IPS DF 19.7 (cell line): ENCODE measurements at regions not wholly inside any gene's neighbourhood (a gene's known extent, or its start where the extent isn't known, plus 50 kb on each side); places are given as distances from the start of the nearest gene placed in this dataset.
A peak's percentile ranks its signal among the peaks of the same experiment; 100 is the strongest.
"Not testable (repeated sequence)": the region's sequence is repeated elsewhere in the genome, so short reads cannot be mapped to it uniquely, and the experiment has no call there.

Experiments used
- DNase-seq: peaks from one replicate; pipeline ENCODE4 v3.0.0-alpha.2; 2013; ENCODE audit warnings: low read depth, low spot score

DNA sequence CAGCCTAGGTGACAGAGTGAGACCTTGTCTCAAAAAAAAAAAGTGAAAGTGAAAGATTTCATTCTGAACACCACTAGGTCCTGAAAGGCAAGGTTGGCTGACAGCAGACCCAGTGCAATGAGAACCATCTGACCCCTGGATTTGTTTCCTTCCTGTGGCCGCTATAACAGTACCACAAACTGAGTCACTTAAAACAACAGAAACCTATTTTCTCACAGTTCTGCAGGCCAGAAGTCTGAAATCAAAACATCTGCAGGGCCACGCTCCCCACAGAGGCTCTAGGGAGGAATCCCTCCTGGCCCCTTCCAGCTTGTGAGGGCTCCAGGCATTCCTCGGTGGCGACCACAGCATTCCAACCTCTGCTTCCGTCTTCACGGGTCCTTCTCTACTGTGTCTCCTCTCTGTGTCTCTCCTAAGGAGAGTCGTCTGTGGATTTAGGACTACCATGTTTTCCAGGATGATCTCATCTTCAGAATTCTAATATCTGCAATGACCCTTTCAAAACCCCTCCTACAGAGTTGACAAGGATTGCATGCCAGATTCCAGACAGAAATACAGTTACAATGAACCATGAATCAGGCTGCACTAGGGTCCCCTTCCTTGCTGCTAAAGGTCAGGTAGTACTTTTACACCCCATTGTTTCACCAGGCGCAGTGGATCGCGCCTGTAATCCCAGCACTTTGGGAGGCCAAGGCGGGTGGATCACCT is 78.0 kb upstream of the ADGRL1 start:
- not testable (repeated sequence) for DNase-seq

DNA sequence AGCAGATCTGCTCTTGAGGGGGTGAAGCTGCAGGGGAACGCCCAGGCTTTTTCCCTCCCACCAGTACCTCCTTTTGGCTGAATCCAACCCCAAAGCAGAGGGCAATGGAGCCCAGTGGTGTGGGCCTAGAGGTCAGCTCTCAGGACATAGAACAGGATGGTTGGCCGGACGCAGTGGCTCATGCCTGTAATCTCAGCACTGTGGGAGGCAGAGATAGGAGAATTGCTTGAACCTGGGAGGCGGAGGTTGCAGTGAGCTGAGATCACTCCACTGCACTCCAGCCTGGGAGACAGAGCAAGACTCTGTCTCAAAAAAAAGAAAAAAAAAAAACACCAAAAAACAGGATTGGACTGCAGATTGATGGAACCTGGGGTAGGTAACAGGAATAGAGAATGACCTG is 73.3 kb upstream of the ADGRL1 start:
- not testable (repeated sequence) for DNase-seq

DNA sequence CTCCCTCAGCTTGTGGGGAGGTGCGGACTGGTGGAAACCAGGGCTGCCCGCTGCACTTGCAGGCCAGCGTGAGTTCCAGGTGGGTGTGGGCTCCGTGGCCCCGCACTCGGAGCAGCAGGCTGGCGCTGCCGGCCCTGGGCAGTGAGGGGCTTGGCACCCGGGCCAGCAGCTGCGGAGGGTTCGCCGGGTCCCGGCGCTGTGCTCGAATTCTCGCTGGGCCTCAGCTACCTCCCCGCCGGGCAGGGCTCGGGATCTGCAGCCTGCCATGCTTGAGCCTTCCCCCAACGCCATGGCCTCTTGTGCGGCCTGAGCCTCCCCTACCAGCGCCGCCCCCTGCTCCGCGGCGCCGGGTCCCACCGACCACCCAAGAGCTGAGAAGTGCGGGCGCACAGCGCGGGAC is 71.6 kb upstream of the ADGRL1 start:
- DNase-seq: no peak

DNA sequence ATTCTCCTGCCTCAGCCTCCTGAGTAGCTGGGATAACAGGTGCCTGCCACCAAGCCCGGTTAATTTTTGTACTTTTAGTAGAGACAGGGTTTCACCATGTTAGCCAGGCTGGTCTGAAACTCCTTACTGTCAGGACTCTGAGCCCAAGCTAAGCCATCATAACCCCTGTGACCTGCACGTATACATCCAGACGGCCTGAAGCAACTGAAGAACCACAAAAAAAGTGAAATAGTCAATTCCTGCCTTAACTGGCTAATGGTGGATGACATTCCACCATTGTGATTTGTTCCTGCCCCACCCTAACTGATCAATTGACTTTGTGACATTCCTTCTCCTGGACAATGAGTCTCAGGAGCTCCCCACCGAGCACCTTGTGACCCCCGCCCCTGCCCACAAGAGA is 69.9 kb upstream of the ADGRL1 start:
- DNase-seq: not testable (repeated sequence)

DNA sequence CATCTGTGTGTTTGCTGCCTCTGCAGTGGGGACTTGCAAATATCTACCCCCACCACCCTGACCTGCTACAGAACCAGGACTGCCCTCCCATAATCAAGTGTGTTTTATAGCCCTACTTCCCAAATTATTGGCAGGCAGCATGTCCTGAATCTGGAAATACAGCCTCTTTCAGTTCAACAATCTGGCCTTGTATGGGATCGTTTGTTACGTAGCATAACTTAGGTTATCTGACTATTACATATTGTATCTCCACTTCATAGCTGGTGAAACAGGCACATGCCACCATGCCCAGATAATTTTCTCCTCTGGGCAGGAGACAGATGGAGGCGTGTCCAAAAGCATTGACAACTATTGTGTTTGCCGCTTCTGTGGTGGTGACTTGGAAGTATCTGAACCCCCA is 66.7 kb upstream of the ADGRL1 start:
- DNase-seq: no peak

DNA sequence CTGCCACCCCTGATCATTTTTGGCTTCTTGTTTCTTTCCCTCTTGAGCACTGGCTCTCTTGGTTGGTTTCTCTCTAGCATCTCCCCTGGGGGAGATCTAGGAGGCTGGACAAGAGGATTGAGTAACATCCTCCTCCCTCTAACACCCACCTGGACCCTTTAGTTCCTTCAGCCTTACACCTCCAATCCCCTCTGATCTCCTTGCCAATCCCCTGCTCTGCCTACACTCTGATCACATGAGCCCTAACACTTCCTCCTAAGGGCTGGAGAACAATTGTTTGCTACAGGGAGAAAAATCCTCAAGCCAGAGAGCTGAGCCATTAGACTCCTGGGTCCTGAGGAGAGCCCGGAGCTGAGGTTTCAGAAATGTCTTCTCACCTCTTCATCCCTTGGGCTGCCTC is 65.9 kb upstream of the ADGRL1 start:
- no peak for DNase-seq

DNA sequence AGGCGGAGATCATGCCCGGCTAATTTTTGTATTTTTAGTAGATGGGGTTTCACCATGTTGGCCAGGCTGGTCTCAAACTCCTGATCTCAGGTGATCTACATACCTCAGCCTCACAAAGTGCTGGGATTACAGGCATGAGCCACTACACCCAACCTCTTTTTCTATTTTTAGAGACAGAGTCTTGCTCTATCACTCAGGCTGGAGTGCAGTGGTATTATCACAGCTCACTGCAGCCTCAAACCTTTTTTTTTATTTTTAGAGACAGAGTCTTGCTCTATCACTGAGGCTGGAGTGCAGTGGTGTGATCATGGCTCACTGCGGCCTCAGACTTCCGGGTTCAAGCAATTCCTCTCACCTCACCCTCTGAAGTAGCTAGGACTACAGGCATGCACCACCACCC is 64.6 kb upstream of the ADGRL1 start:
- DNase-seq: not testable (repeated sequence)

DNA sequence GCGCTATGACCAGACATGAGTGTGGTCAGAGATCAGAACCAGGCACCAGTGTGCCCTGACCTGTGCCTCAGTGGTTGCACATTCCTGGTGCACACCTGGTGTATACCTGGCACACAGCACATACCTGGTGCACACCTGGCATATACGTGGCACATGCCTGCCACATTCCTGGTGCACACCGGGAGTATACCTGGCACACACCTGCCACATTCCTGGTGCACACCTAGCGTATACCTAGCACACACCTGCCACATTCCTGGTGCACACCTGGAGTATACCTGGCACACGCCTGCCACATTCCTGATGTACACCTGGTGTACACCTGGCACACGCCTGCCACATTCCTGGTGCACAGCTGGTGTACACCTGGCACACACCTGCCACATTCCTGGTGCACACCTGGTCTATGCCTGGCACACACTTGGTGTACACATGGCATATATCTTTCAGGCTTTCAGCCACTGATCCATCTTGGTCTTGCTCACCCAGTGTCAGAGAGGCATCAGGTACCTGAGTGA is 61.3 kb upstream of the ADGRL1 start:
- no peak for DNase-seq

DNA sequence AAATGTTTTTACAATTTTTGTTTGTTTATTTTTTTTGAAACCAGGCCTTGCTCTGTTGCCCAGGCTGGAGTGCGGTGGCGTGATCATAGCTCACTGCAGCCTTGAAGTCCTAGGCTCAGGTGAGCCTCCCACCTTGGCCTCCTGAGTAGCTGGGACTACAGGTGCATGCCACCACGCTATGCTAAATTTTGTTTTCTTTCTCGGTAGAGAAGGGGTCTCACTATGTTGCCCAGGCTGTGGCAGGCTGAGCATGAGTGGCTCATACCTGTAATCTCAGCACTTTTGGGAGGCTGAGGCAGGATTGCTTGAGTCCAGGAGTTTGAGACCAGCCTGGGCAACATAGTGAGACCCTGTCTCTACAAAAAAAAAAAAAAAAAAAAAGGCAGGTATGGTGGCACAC is 60.2 kb upstream of the ADGRL1 start:
- DNase-seq: not testable (repeated sequence)

DNA sequence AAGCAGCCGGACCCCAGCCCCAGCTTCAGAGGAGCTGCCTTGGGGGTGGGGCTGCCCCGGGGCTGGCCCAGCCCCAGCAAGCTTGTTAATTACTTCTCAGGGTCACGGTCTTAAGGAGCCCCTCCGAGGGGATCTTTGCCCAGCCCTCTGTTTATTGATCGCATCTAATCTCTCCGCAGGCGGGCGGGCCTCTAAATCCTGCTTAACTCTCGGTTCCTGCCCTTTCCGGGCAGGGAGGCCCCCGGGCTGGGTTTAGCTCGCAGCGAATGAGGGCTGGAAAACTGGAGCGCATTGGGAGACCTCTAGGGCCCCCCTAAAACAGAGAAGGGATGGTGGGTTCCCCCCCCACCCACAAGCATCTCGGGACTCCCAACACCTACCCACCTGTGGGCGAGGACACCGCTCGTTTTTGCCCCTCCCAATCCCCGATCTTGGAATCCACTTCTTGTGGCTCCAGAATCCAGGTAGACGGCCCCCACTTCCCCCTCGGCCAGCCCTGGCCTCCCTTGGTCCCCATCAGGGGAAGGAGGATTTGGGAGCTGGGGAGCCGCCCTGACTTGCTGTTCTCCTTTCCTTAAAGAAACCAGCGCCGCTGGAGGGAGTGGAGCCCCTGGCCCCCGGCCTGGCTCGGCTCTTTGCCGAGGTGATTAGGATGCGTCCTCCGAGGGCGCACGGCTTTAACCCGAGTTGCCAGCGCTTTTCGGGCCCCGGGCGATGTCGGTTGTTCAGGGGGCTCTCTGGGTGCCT is 59.5 kb upstream of the ADGRL1 start:
- DNase-seq: no peak

DNA sequence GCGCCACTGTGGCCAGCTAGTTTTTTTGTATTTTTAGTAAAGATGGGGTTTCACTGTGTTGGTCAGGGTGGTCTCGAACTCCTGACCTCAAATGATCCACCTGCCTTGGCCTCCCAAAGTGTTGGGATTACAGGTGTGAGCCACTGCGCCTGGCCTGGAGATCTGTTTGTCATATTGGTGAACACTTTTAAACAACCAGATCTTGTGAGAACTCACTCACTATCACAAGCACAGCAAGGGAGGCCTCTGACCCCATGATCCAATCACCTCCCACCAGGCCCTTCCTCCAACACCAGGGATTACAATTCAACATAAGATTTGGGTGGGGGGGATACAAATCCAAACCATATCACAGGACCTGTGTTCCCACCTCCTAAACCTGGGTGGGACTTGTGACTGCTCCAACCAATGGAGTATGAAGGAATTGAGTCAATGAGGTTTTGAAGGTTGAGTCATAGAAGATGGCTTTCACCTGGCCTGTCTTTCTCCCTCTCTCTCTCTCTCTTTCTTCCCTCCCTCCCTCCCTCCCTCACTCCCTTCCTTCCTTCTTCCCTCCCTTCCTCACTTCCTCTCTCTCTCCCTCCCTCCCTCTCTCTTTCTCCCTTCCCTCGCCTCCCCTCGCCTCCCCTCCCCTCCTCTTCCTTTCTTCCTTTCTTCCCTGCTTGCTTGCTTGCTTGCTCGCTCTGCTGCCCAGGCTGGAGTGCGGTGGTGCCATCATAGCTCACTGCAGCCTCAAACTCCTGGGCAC is 50.1 kb upstream of the ADGRL1 start:
- peak; percentile 59 for DNase-seq
